ENCODE measurements at regions not wholly inside any gene's neighbourhood (a gene's known extent, or its start where the extent isn't known, plus 50 kb on each side); places are given as distances from the start of the nearest gene placed in this dataset.

DNA sequence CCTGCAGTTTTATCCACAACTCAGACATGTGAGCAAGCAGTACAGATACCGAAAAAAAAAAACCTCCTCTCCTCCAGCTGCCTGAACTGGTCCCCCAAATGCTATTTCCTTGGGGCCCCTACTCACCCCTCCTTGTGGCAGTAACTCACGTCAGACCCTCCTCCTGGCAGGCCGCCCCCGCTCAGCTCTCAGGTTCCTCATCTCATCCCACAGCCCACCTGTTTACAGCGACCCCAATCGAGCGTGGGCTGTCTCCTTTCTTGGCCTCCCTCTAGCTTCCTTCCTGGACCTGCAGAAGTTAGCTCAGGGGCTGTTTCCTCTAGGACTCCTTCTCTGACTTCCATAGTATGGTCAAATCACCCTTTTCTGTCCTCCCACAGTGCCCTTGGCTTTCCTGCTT, 455.3 kb downstream of the BCL11B start:
- Mint-ChIP-seq H3K27me3 (ENCODE audit: unreplicated experiment) (peaks cover 4% of the 10 kb centered on the region), H3K4me3 (ENCODE audit: unreplicated experiment) (no peak overlapping the region), H3K27ac (ENCODE audit: unreplicated experiment) (no peak overlapping the region), H3K9me3 (ENCODE audit: unreplicated experiment) (no peaks in the 10 kb centered on the region), H3K4me1 (ENCODE audit: low read depth, unreplicated experiment) (no peaks in the 10 kb centered on the region), H3K36me3 (ENCODE audit: unreplicated experiment) (no peaks in the 10 kb centered on the region)
- no peak for DNase-seq
- TF ChIP-seq, protein P1, sequence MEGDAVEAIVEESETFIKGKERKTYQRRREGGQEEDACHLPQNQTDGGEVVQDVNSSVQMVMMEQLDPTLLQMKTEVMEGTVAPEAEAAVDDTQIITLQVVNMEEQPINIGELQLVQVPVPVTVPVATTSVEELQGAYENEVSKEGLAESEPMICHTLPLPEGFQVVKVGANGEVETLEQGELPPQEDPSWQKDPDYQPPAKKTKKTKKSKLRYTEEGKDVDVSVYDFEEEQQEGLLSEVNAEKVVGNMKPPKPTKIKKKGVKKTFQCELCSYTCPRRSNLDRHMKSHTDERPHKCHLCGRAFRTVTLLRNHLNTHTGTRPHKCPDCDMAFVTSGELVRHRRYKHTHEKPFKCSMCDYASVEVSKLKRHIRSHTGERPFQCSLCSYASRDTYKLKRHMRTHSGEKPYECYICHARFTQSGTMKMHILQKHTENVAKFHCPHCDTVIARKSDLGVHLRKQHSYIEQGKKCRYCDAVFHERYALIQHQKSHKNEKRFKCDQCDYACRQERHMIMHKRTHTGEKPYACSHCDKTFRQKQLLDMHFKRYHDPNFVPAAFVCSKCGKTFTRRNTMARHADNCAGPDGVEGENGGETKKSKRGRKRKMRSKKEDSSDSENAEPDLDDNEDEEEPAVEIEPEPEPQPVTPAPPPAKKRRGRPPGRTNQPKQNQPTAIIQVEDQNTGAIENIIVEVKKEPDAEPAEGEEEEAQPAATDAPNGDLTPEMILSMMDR (IDR thresholded peaks at IDR 0.05; ENCODE audit: partially characterized antibody, unreplicated experiment) = no peak

DNA sequence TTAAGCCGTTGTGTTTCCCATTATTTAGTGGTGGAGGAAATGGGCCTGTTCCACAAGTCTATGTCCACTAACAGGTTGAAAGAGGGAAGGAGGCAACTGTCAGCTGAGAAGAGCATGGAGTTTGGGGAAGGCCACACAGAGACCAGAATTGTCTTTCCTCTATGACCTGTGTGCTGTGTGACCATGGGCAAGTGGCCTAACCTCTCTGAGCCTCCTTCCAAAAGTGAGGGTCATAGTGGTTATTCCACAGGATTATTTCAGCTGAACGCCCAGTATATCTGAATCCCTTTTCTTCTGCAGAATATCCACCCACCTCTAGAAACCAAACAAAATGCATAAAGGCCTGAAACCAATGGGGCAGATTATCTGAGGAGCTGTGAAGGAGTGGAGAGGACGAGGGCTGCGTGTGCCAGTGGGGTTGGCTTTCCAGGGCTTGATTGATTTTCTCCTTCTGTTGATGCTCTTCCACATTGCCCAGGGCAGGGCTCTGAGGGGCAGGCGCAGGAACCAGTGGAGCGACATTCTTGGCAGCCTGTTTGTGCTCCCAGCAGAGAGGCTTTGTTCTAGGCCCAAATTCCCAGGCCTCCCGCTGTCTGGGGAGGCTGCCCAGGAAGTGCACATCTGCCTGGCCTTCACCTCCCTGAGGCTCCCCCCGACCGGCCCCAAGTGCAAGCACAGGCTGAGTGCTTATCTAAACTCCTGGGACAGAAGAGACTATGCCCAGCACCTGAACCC, 452.7 kb downstream of the BCL11B start:
- no peaks in the 10 kb centered on the region for H3K9me3 Mint-ChIP-seq (ENCODE audit: unreplicated experiment)
- peaks cover 4% of the 10 kb centered on the region for H3K27me3 Mint-ChIP-seq (ENCODE audit: unreplicated experiment)
- DNase-seq = peak; percentile 19
- no peak overlapping the region for H3K4me3 Mint-ChIP-seq (ENCODE audit: unreplicated experiment)
- TF ChIP-seq, protein P1 (IDR thresholded peaks at IDR 0.05; ENCODE audit: partially characterized antibody, unreplicated experiment) = no peak
- H3K27ac Mint-ChIP-seq (ENCODE audit: unreplicated experiment) = no peak overlapping the region
- no peaks in the 10 kb centered on the region for H3K36me3 Mint-ChIP-seq (ENCODE audit: unreplicated experiment)
- H3K4me1 Mint-ChIP-seq (ENCODE audit: low read depth, unreplicated experiment) = no peaks in the 10 kb centered on the region

DNA sequence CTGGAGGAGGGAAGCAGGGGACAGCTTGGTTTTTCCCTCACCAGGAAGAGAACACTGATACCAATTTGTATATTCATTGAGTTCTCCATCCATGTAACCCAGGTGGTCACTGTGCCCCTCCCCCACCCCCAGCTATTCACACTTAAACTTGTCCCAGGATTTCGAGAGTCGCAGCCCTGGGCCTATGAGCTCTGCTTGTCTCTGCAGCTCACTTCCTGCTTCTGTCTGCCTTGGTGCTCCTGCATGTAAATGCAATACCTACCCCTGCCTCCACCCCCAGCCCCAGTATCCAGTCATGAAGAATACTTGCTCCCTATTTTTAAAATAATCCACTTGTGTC, 452.2 kb downstream of the BCL11B start:
- Mint-ChIP-seq H3K27ac (ENCODE audit: unreplicated experiment) (no peak overlapping the region), H3K36me3 (ENCODE audit: unreplicated experiment) (no peaks in the 10 kb centered on the region), H3K27me3 (ENCODE audit: unreplicated experiment) (peaks cover 4% of the 10 kb centered on the region), H3K4me3 (ENCODE audit: unreplicated experiment) (no peak overlapping the region), H3K4me1 (ENCODE audit: low read depth, unreplicated experiment) (no peaks in the 10 kb centered on the region), H3K9me3 (ENCODE audit: unreplicated experiment) (no peaks in the 10 kb centered on the region)
- TF ChIP-seq, protein P1 (IDR thresholded peaks at IDR 0.05; ENCODE audit: partially characterized antibody, unreplicated experiment) = no peak
- DNase-seq = no peak

DNA sequence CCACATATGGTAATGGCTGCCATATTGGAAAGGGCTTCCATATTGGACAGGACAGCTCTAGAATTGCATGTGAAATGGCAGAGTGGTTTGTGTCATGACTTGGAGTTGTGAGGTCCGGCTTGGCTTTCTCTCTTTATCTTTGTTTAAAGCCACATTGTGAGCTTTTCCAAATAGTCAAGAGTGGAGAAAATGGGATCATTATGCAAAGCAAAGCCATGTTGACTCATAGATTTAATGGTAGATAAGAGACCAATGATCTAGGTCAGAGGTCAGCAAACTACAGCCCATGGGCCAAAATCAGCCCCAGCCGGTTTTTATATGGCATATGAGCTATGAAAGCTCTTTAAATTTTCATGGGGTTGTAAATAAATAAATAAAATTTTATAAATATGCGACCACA, 449.1 kb downstream of the BCL11B start:
- Mint-ChIP-seq H3K9me3 (ENCODE audit: unreplicated experiment) (no peaks in the 10 kb centered on the region), H3K27me3 (ENCODE audit: unreplicated experiment) (no peaks in the 10 kb centered on the region), H3K36me3 (ENCODE audit: unreplicated experiment) (peaks cover 4% of the 10 kb centered on the region), H3K4me3 (ENCODE audit: unreplicated experiment) (no peak overlapping the region), H3K4me1 (ENCODE audit: low read depth, unreplicated experiment) (no peaks in the 10 kb centered on the region), H3K27ac (ENCODE audit: unreplicated experiment) (no peak overlapping the region)
- TF ChIP-seq, protein P1 (IDR thresholded peaks at IDR 0.05; ENCODE audit: partially characterized antibody, unreplicated experiment) = no peak
- no peak for DNase-seq

DNA sequence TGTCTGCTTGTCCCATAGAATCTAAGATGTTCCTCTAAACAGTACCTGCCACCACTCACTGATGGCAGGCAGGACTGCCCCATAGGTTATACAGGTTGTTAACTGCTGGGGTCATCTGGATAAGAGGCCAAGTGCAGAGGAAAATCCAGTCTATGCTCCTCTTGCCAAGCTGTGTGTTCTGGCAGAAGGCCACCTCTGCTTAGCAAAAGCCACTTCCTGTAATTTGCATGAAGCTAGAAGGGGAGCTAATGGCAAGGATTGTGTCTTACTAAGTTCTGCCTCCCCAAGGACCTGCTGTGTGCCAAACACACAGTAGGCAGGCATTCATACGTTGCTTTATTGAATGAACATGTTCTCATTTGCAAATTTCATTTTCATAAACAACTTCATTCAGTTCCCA, 445.4 kb downstream of the BCL11B start:
- DNase-seq = no peak

More for the DNA sequence above, 445.4 kb downstream of the BCL11B start:
- TF ChIP-seq, protein P1 (IDR thresholded peaks at IDR 0.05; ENCODE audit: partially characterized antibody, unreplicated experiment) = no peak
- H3K4me3 Mint-ChIP-seq (ENCODE audit: unreplicated experiment) = no peak overlapping the region
- H3K9me3 Mint-ChIP-seq (ENCODE audit: unreplicated experiment) = no peaks in the 10 kb centered on the region
- H3K4me1 Mint-ChIP-seq (ENCODE audit: low read depth, unreplicated experiment) = no peaks in the 10 kb centered on the region
- peaks cover 4% of the 10 kb centered on the region for H3K36me3 Mint-ChIP-seq (ENCODE audit: unreplicated experiment)
- no peak overlapping the region for H3K27ac Mint-ChIP-seq (ENCODE audit: unreplicated experiment)
- H3K27me3 Mint-ChIP-seq (ENCODE audit: unreplicated experiment) = no peaks in the 10 kb centered on the region
